Body of pancreas (tissue), 4 donors: ENCODE measurements at regions not wholly inside any gene's neighbourhood (a gene's known extent, or its start where the extent isn't known, plus 50 kb on each side); places are given as distances from the start of the nearest gene placed in this dataset.

ENCODE experiments used
- CTCF ChIP-seq, 7 experiments: fragments of 450-650 bp in 4 of 7; fragments of 200-600 bp in 3 of 7; sonication (generic) in 3 of 7; IDR thresholded peaks; one replicate each; pipeline ENCODE4 v1.5.1; 2016 to 2019; ENCODE audit warnings: antibody characterized with exemption in 7 of 7
- POLR2A ChIP-seq, 3 donors: fragments of 450-650 bp; IDR thresholded peaks; one replicate each; pipeline ENCODE4 v1.6.1; 2016; ENCODE audit warnings: antibody characterized with exemption in 3 of 3, mild to moderate bottlenecking in 2 of 3

GRCh38 chr2:150903461-150903860, 358.2 kb downstream of the RBM43 start:
- TF ChIP-seq CTCF (IDR thresholded peaks at IDR 0.05) = no peak
- no peak for TF ChIP-seq POLR2A (IDR thresholded peaks at IDR 0.05)
